MG63 (cell line): ENCODE measurements at regions not wholly inside any gene's neighbourhood (a gene's known extent, or its start where the extent isn't known, plus 50 kb on each side); places are given as distances from the start of the nearest gene placed in this dataset.

Source experiments
- DNase-seq: peaks from one replicate; pipeline ENCODE4 v3.0.0-alpha.2; 2020
- H3K27me3 ChIP-seq: fragments of 250-450 bp; sonication (Bioruptor Pico); 2 replicates; pipeline ENCODE4 v1.5.1; 2020; ENCODE audit warnings: mild to moderate bottlenecking, moderate library complexity
- H3K36me3 ChIP-seq: fragments of 250-450 bp; sonication (Bioruptor Pico); 2 replicates; pipeline ENCODE4 v1.5.1; 2020; ENCODE audit warnings: mild to moderate bottlenecking, moderate library complexity
- H3K4me3 ChIP-seq: fragments of 250-450 bp; sonication (Bioruptor Pico); 2 replicates; pipeline ENCODE4 v1.5.1; 2020; ENCODE audit warnings: mild to moderate bottlenecking, moderate library complexity
- H3K9me3 ChIP-seq: fragments of 250-450 bp; sonication (Bioruptor Pico); 2 replicates; pipeline ENCODE4 v1.5.1; 2020; ENCODE audit warnings: mild to moderate bottlenecking, moderate library complexity

GRCh38 chr11:116698080-116698479, 74.7 kb downstream of the BUD13 start:
- H3K27me3 ChIP-seq = no peaks in the 10 kb centered on the region
- no peaks in the 10 kb centered on the region for H3K9me3 ChIP-seq
- no peaks in the 10 kb centered on the region for H3K36me3 ChIP-seq
- no peak for DNase-seq
- H3K4me3 ChIP-seq = no peak overlapping the region

- Histone ChIP-seq H3K4me3 (no peak overlapping the region), H3K9me3 (no peaks in the 10 kb centered on the region), H3K27me3 (no peaks in the 10 kb centered on the region), H3K36me3 (no peaks in the 10 kb centered on the region)
- no peak for DNase-seq
Observed at GRCh38 chr11:116697639-116698038, 75.1 kb downstream of the BUD13 start.

DNA sequence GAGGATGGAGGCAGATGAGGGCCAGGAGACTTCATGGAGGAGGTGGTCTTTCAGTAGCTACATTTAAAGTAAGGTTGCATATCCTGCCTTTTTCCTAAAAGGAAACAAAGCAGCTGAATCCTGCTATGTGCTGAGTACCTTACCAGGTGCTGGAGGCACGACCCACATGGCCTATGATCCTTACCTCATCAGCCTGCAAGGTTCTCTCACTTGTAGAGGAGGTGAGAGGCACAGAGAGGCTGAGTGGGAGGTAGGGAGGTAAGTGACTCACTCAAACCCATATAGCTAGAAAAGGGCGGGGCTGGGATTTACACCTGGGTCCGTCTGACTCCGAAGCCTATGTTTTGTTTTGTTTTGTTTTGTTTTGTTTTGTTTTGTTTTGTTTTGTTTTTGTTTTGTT, 75.8 kb downstream of the BUD13 start:
- DNase-seq = no peak
- no peak overlapping the region for H3K4me3 ChIP-seq
- H3K9me3 ChIP-seq = no peaks in the 10 kb centered on the region
- no peaks in the 10 kb centered on the region for H3K27me3 ChIP-seq
- no peaks in the 10 kb centered on the region for H3K36me3 ChIP-seq

- H3K9me3 ChIP-seq = no peaks in the 10 kb centered on the region
- no peak overlapping the region for H3K4me3 ChIP-seq
- DNase-seq = peak; percentile 69
- no peaks in the 10 kb centered on the region for H3K27me3 ChIP-seq
- H3K36me3 ChIP-seq = no peaks in the 10 kb centered on the region
Observed at GRCh38 chr11:116696381-116696941, 76.3 kb downstream of the BUD13 start.

GRCh38 chr11:116695657-116696254, 77.0 kb downstream of the BUD13 start:
- no peaks in the 10 kb centered on the region for H3K27me3 ChIP-seq
- H3K4me3 ChIP-seq = no peak overlapping the region
- H3K9me3 ChIP-seq = no peaks in the 10 kb centered on the region
- no peak for DNase-seq
- no peaks in the 10 kb centered on the region for H3K36me3 ChIP-seq

GRCh38 chr11:116694815-116695590, 77.8 kb downstream of the BUD13 start:
- no peaks in the 10 kb centered on the region for H3K36me3 ChIP-seq
- DNase-seq = peak; percentile 22
- no peaks in the 10 kb centered on the region for H3K9me3 ChIP-seq

GRCh38 chr11:116694349-116694725, 78.5 kb downstream of the BUD13 start:
- H3K36me3 ChIP-seq = no peaks in the 10 kb centered on the region
- no peak overlapping the region for H3K4me3 ChIP-seq
- H3K9me3 ChIP-seq = no peaks in the 10 kb centered on the region
- no peaks in the 10 kb centered on the region for H3K27me3 ChIP-seq
- no peak for DNase-seq

More at GRCh38 chr11:116694815-116695590, 77.8 kb downstream of the BUD13 start:
- H3K4me3 ChIP-seq = no peak overlapping the region
- no peaks in the 10 kb centered on the region for H3K27me3 ChIP-seq

- H3K27me3 ChIP-seq = no peaks in the 10 kb centered on the region
- no peaks in the 10 kb centered on the region for H3K9me3 ChIP-seq
- H3K4me3 ChIP-seq = no peak overlapping the region
- DNase-seq = no peak
- no peaks in the 10 kb centered on the region for H3K36me3 ChIP-seq
Observed at GRCh38 chr11:116693593-116694348, 79.0 kb downstream of the BUD13 start.

DNA sequence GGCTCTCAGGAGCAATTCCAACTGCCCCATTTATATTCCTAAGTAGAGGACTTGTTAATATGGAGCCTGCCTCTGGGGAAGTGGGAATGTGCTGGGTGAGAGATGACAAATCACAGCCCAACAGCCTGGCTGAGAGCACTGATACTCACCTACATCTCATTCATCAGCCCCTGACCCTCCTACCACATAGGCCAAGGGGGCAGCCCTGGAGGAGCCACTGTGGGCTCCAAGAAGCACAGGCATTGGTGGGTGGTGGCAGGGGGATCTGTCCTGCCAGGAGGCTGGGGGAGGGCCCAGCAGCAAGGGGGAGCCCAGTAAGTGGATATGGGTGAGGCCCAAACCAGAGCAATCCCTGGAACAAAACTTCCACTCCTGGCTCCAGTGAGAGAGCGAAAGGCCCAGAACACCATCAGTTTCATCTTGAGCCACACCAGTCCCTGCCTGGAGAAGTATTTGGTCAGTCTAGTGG, 79.7 kb downstream of the BUD13 start:
- no peak for DNase-seq
- Histone ChIP-seq H3K4me3 (no peak overlapping the region), H3K36me3 (no peaks in the 10 kb centered on the region), H3K27me3 (no peaks in the 10 kb centered on the region), H3K9me3 (no peaks in the 10 kb centered on the region)

- no peaks in the 10 kb centered on the region for H3K27me3 ChIP-seq
- no peak overlapping the region for H3K4me3 ChIP-seq
- no peak for DNase-seq
- no peaks in the 10 kb centered on the region for H3K36me3 ChIP-seq
- H3K9me3 ChIP-seq = no peaks in the 10 kb centered on the region
Observed at GRCh38 chr11:116692318-116693101, 80.3 kb downstream of the BUD13 start.

DNA sequence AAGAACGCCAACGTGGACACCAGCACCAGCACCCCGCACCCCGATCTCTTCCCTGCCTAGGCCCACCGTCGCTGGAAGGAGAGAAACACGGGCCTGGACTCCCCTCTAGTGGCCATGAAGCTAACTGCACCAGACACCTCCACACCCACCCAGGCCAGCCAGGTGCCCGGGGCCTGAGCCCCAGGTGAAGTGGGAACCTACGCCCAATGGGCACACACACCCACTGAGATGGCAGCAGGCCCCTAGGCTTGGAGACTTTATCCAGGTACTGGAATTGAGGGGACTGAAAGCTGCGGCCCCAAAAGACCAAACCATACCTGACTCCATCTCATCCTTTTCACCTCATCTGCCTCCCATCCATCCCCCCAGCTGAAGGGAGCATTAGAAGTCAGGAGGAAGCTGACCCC, 81.0 kb downstream of the BUD13 start:
- Histone ChIP-seq H3K4me3 (no peak overlapping the region), H3K36me3 (no peaks in the 10 kb centered on the region), H3K9me3 (no peaks in the 10 kb centered on the region), H3K27me3 (no peaks in the 10 kb centered on the region)
- DNase-seq = peak; percentile 39

GRCh38 chr11:116690611-116691010, 82.2 kb downstream of the BUD13 start:
- no peaks in the 10 kb centered on the region for H3K9me3 ChIP-seq
- H3K4me3 ChIP-seq = no peak overlapping the region
- H3K36me3 ChIP-seq = no peaks in the 10 kb centered on the region
- H3K27me3 ChIP-seq = no peaks in the 10 kb centered on the region
- DNase-seq = no peak

DNA sequence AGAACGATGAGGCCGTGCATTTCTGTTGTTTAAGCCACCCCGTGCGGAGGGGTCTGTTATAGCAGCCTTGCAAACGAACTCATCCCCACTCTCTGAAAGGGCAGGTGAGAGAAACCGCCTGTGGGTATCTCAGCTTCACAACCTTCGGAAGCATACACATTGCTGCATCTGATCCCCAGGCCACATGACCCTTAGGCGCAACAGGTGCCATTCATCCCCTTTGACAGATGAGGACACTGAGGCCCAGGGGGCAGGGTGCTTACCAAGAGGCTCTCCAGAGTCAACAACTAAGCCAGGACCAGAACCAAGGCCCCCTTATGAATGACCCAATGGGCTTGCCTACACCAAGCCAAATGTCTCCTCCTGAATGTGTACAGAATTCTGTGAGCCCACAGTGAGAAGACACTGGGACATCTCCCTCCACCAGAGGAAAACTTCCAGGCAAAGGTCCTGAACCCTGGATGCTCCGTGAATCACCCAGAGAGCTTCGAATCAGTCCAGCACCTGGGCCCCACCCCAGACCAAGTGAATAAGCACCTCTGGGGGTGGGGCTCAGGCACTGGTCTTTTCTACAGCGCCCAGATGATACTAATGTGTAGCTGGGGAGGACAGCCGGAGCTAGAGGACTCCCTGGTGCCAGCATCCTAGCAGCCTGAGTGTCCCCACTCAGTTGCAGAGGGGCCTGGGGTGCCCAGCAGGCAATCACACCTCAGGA, 83.2 kb downstream of the BUD13 start:
- H3K36me3 ChIP-seq = no peaks in the 10 kb centered on the region
- DNase-seq = no peak
- no peaks in the 10 kb centered on the region for H3K9me3 ChIP-seq
- H3K27me3 ChIP-seq = 0 out of 2 replicates have a peak, but pooled peaks cover 3% of the 10 kb centered on the region
- no peak overlapping the region for H3K4me3 ChIP-seq

DNA sequence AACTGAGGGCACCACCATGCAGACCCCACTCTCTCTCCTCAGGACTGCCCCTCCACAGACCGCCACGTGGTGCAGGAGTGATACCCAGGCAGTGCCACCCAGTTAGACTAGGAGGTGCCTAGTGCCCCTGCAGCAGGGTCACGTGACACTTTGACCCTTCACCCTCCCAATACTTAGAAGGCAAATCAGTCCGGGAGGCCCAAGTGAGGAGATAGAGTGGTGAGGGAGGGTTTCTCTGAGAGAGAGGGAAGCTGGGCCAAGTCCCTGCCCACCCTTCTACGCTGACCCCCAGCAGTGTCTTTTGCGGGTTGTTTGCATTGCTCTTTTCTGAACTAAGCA, 84.6 kb downstream of the BUD13 start:
- no peak for DNase-seq
- Histone ChIP-seq H3K27me3 (0 out of 2 replicates have a peak, but pooled peaks cover 3% of the 10 kb centered on the region), H3K9me3 (no peaks in the 10 kb centered on the region), H3K36me3 (no peaks in the 10 kb centered on the region), H3K4me3 (no peak overlapping the region)

DNA sequence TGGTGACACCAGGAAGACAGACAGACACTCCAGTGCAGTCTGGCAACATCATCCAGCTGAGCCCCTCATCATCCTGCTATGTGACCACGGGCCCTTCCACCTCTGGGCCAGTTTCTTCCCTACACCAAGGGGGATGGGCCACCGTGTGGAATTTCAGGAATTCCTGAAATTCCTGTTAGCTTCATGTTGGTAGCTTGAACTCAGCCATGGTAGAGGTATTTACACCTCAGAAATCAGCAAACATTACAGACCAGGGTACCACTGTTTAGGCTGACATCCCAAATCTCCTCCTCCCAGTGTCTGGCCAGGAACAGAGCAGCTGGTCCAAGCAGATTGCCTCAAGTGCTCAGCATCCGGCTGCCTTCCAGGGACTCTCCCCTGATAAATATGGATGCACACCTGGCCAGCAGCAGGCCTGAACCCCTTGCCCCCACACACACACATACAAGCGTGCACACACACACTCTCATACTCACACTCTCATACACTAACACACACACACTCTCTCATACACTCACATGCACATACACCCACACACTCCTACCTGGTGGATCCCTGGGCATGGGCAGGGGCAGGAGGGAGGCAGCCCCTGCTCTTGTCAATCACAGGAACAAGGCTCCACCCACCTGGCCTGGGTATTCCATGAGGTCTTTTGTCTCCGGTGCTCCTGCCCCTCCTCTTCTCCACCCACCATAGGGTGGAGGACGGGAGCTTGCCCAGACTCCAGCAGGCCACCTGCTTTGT, 85.2 kb downstream of the BUD13 start:
- Histone ChIP-seq H3K36me3 (no peaks in the 10 kb centered on the region), H3K4me3 (no peak overlapping the region), H3K27me3 (0 out of 2 replicates have a peak, but pooled peaks cover 3% of the 10 kb centered on the region), H3K9me3 (no peaks in the 10 kb centered on the region)
- DNase-seq = no peak
